Dendritic cell treated with granulocyte-macrophage colony-stimulating factor and Interleukin-4, amounts not matched to agents 40 ng/mL and 50 ng/mL, for 4 days (primary cell): ENCODE measurements at regions not wholly inside any gene's neighbourhood (a gene's known extent, or its start where the extent isn't known, plus 50 kb on each side); places are given as distances from the start of the nearest gene placed in this dataset.

Experiments
- H3K27ac Mint-ChIP-seq: one replicate; pipeline ENCODE4 v1.8.0; 2022; ENCODE audit warnings: mild to moderate bottlenecking, mixed read lengths
- H3K27me3 Mint-ChIP-seq: one replicate; pipeline ENCODE4 v1.8.0; 2022; ENCODE audit warnings: mild to moderate bottlenecking, mixed read lengths
- H3K36me3 Mint-ChIP-seq: one replicate; pipeline ENCODE4 v1.8.0; 2022; ENCODE audit warnings: low read depth, mixed read lengths
- H3K4me1 Mint-ChIP-seq: one replicate; pipeline ENCODE4 v1.8.0; 2022; ENCODE audit warnings: low read depth, mixed read lengths
- H3K4me3 Mint-ChIP-seq: one replicate; pipeline ENCODE4 v1.8.0; 2022; ENCODE audit warnings: mild to moderate bottlenecking, moderate library complexity, mixed read lengths
- H3K9me3 Mint-ChIP-seq: one replicate; pipeline ENCODE4 v1.8.0; 2022; ENCODE audit warnings: mixed read lengths
- intact Hi-C: fragments of 100-400 bp; cut with micrococcal nuclease; formaldehyde crosslinking; loops from one replicate; pipeline ENCODE4 v1.15.0; 2022

DNA sequence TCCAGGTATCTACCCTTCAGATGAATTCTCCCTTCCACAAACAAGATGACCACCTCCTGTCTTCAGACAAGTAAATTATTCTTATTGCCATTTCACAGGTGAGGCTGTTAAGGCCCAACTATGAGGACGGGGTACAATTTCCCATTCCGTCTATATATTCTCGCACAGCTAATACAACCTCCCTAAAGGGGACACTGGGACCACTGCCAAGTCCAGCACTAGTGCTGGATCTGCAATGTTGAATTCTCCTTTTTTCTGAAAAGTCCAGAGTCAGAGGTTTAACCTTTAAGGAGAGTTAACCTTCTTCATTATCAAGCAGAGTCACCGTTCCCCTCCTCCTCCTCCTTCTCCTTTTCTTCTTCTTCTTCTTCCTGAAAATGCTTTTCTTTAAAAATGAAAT lies 130.4 kb upstream of the PARP11 start:
- no peaks in the 10 kb centered on the region for H3K36me3 Mint-ChIP-seq
- intact Hi-C loops = no loop called here
- peaks cover 38% of the 10 kb centered on the region for H3K27me3 Mint-ChIP-seq
- no peak overlapping the region for H3K4me3 Mint-ChIP-seq
- H3K4me1 Mint-ChIP-seq = peaks cover 41% of the 10 kb centered on the region
- no peak overlapping the region for H3K27ac Mint-ChIP-seq
- no peaks in the 10 kb centered on the region for H3K9me3 Mint-ChIP-seq

DNA sequence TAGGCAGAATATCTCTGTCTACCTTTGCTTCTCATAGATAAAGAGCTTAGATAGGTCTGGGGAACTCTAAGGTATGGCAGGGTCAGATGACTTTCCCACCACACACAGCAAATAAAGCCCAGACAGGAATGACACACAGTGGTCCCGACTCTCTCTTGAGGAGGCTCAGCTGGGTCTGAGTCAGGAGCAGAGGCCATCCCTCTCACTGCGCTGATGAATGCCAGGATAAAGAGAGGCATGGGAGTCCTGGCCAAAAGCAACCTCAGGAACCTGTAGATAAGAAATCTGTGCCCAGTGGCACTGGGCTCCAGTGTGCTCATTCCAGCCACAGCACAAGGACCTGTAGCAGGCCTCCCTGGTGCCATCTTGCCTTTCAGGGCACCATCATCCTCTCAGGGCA lies 129.4 kb upstream of the PARP11 start:
- Mint-ChIP-seq H3K27me3 (peaks cover 42% of the 10 kb centered on the region), H3K4me1 (peaks cover 41% of the 10 kb centered on the region), H3K27ac (no peak overlapping the region), H3K36me3 (no peaks in the 10 kb centered on the region), H3K4me3 (no peak overlapping the region), H3K9me3 (no peaks in the 10 kb centered on the region)
- intact Hi-C loops = no loop called here

DNA sequence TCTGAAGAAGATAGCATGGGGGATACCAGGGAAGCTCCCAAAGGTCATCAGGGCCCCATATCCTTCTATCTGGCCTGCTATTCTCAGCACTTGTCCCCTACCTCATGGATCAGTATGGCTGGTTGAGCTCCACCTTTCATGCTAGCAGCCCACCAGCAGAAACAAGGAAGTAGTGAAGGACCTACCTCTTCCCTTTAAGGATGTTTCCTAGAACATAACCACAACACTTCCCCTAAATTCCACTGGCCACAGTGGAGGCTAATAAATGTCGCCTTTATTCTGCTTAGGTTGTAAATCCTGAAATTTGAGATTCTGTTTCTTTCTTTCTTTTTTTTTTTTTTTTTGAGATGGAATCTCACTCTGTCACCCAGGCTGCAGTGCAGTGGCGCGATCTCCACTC lies 128.6 kb upstream of the PARP11 start:
- no peak overlapping the region for H3K4me3 Mint-ChIP-seq
- H3K4me1 Mint-ChIP-seq = peaks cover 41% of the 10 kb centered on the region

DNA sequence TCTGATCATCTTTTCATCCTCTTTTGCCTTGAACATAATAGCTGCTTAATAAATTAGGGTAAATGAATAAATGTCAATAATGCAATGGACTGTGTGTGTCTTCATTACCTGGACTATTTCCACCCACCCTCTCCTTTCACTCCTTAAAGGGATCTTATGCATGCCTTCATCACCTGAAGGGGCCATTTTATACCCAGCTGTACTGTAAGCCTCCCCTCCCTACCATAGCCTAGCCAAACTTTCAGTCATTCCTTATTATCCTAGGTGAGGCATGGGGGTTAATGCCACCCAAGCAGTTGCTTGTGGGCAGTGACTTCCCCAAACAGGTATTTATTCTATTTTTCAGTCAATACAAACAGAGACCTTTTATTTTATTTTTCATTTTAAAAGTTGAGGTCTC lies 127.8 kb upstream of the PARP11 start:
- intact Hi-C loops = no loop called here
- Mint-ChIP-seq H3K9me3 (no peaks in the 10 kb centered on the region), H3K4me1 (peaks cover 41% of the 10 kb centered on the region), H3K4me3 (no peak overlapping the region), H3K27me3 (peaks cover 49% of the 10 kb centered on the region), H3K27ac (no peak overlapping the region), H3K36me3 (no peaks in the 10 kb centered on the region)

More for the DNA sequence above, 128.6 kb upstream of the PARP11 start:
- no peak overlapping the region for H3K27ac Mint-ChIP-seq
- H3K9me3 Mint-ChIP-seq = no peaks in the 10 kb centered on the region
- no peaks in the 10 kb centered on the region for H3K36me3 Mint-ChIP-seq
- peaks cover 43% of the 10 kb centered on the region for H3K27me3 Mint-ChIP-seq
- intact Hi-C loops = no loop called here

- Mint-ChIP-seq H3K36me3 (no peaks in the 10 kb centered on the region), H3K27me3 (peaks cover 44% of the 10 kb centered on the region), H3K27ac (peak overlapping the region; percentile 24), H3K4me3 (no peak overlapping the region), H3K9me3 (no peaks in the 10 kb centered on the region), H3K4me1 (peaks cover 41% of the 10 kb centered on the region)
- intact Hi-C loops = no loop called here
These were observed 126.7 kb upstream of the PARP11 start for GRCh38 chr12:3999904-4000303.

DNA sequence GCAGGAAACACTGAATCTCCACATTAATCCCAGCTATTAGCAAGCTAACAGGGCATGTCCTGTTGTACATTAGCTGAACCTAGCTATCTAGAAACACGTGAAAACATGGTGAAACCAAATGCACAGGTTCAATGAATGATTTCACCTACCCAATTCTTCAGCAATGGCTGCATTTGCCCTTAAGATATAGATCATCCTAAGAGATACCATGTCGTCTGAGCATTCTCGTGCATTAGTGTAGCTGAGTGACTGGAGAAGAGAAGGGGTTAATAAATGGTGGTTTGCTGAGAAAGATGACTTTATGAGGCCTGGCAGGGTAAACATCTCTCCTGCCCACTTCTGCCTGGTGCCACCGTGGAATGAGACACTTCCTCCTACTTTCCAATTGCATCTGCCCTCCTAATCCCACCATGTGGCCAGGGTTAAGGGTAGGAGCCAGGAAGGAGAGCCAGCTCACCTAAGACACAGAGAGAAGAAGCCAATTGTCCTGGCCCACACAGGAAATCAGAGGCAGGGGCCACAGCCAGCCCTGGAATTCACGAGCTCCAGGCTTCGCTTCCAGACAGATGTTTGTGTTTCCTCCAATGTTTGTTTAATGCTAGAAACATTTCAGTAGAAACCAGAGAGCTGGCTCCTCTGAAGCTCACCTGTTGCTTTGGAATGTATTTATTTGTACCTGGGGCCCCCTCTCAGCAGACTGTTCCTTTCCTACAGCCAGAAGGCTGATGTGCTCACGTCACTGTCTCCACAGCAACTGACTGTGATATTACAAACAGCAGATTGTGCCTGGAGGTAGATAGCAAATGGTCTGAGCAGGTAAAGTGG lies 126.0 kb upstream of the PARP11 start:
- Mint-ChIP-seq H3K36me3 (no peaks in the 10 kb centered on the region), H3K27ac (no peak overlapping the region), H3K4me1 (peaks cover 41% of the 10 kb centered on the region), H3K9me3 (no peaks in the 10 kb centered on the region), H3K27me3 (peaks cover 39% of the 10 kb centered on the region), H3K4me3 (no peak overlapping the region)
- intact Hi-C loops = no loop called here

GRCh38 chr12:3998397-3998796 lies 125.2 kb upstream of the PARP11 start:
- no peaks in the 10 kb centered on the region for H3K9me3 Mint-ChIP-seq
- H3K36me3 Mint-ChIP-seq = no peaks in the 10 kb centered on the region
- intact Hi-C loops = no loop called here
- H3K27me3 Mint-ChIP-seq = peaks cover 38% of the 10 kb centered on the region
- no peak overlapping the region for H3K27ac Mint-ChIP-seq
- no peak overlapping the region for H3K4me3 Mint-ChIP-seq
- H3K4me1 Mint-ChIP-seq = peaks cover 34% of the 10 kb centered on the region

GRCh38 chr12:3996322-3996721 lies 123.1 kb upstream of the PARP11 start:
- Mint-ChIP-seq H3K27ac (no peak overlapping the region), H3K27me3 (peaks cover 45% of the 10 kb centered on the region), H3K4me1 (peaks cover 15% of the 10 kb centered on the region), H3K36me3 (no peaks in the 10 kb centered on the region), H3K9me3 (no peaks in the 10 kb centered on the region), H3K4me3 (no peak overlapping the region)
- intact Hi-C loops = loop anchor here (1.0 to 2.0 kb wide), 2 partner anchors 40 to 281 kb away; no protein-coding TSS in a partner anchor

- H3K27me3 Mint-ChIP-seq = peaks cover 38% of the 10 kb centered on the region
- no peak overlapping the region for H3K4me3 Mint-ChIP-seq
- H3K9me3 Mint-ChIP-seq = no peaks in the 10 kb centered on the region
- H3K36me3 Mint-ChIP-seq = no peaks in the 10 kb centered on the region
- H3K27ac Mint-ChIP-seq = no peak overlapping the region
- peaks cover 6% of the 10 kb centered on the region for H3K4me1 Mint-ChIP-seq
- intact Hi-C loops = loop anchor here (2.0 kb wide), 1 partner anchor 109 kb away; no protein-coding TSS in a partner anchor
These were observed 122.1 kb upstream of the PARP11 start for GRCh38 chr12:3995306-3995705.

DNA sequence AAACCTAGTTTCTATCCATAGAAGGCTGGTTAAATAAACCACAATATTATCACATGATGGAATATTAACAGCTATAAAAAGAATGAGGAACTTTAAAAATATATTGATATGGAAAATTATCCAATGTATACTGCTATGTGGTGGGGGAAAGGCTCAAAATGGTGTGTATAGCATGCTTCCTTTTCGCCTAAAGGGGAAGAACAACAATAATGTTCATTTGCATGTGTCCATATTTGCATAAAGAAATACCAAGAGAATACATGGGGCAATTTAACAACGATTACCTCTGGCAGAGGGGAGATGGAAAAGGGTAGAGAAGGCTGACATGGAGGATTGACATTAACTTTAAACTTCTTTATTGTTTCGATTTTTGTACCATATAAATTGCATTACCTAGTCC lies 121.3 kb upstream of the PARP11 start:
- Mint-ChIP-seq H3K27ac (no peak overlapping the region), H3K4me1 (peaks cover 6% of the 10 kb centered on the region), H3K9me3 (no peaks in the 10 kb centered on the region), H3K27me3 (peaks cover 35% of the 10 kb centered on the region), H3K4me3 (no peak overlapping the region), H3K36me3 (no peaks in the 10 kb centered on the region)
- intact Hi-C loops = loop anchor here (2.0 kb wide), 1 partner anchor 108 kb away; no protein-coding TSS in a partner anchor

- intact Hi-C loops = no loop called here
- Mint-ChIP-seq H3K36me3 (no peaks in the 10 kb centered on the region), H3K27ac (no peak overlapping the region), H3K27me3 (peaks cover 33% of the 10 kb centered on the region), H3K4me3 (no peak overlapping the region), H3K9me3 (no peaks in the 10 kb centered on the region), H3K4me1 (peaks cover 6% of the 10 kb centered on the region)
These were observed 119.7 kb upstream of the PARP11 start for GRCh38 chr12:3992945-3993344.

DNA sequence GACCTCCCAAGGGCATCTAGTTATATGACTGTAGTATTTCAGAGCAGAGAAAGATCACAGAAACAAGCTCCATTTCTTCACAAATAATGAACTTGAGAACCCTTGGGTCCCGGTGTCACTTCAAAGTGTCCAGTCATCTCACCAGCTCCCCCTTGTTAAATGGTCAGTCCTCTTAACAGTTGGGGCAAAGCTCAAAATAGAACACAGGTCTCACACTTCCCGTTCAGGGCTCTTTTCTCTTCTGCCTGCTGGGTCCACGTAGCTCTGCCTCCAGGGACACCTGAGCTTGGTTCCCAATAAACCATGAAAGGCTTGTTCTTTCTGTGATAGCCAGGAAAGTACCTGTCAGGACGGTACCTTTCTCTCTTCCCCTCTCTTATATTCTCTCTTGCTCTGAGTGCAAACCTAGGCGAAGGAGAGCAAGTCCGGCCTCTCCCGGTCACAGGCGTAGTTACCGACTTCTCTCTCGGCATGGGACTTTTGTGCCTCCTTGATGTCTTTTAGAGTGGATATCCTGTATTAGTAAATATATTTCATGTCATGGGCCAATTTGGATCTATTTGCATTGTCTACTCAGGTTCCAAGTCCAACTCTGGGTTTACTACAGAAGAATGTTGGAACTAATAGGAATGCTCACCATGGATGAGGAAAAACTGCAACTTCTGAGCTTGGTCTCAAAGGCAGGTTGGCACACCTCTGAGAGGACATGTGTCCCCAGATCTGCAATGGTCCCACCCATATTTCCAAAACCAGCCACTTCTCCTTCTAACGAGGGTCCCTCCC lies 118.8 kb upstream of the PARP11 start:
- H3K36me3 Mint-ChIP-seq = no peaks in the 10 kb centered on the region
- H3K27ac Mint-ChIP-seq = no peak overlapping the region
- H3K4me1 Mint-ChIP-seq = peaks cover 6% of the 10 kb centered on the region
- H3K9me3 Mint-ChIP-seq = no peaks in the 10 kb centered on the region
- H3K4me3 Mint-ChIP-seq = no peak overlapping the region
- peaks cover 36% of the 10 kb centered on the region for H3K27me3 Mint-ChIP-seq
- intact Hi-C loops = no loop called here

DNA sequence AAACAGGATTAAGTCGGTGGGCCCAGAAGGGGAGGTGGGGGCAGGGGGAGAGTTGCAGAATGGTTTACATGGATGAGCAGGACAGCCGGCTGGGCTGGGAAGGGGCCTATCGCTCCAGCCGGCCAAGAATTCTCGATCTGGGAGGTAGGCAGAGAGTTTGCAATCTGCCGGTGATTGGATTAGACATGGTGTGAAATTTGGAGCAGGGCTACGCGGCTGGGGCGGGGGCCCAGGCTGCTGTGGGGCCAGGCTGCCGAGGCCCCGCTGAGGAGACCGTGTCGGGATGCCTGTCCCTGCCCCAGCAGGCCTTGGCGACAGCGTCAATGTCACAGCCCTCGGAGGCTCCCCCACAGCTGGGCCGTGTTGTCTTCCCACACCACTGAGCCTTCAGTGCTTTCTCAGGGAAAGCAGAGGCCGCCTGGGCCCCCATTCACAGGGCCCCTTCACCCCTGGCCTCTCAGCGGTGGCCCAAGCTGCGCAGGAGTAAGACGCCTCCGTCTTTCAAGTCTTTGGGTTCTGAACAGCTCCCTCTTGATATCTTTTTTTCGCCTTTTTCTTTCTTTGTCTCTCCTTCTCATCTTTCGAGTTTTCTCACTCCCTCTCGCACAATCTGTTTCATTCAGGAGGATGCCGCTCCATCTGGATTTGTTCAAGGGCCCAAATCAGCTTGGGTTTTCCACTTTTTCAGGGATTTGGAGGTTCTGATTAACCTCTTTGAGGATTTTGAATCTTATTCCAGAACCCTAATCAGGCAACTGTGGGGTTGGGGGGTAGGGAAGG lies 117.5 kb upstream of the PARP11 start:
- intact Hi-C loops = no loop called here
- peaks cover 29% of the 10 kb centered on the region for H3K27me3 Mint-ChIP-seq
- H3K9me3 Mint-ChIP-seq = no peaks in the 10 kb centered on the region

GRCh38 chr12:3989218-3989550 lies 116.0 kb upstream of the PARP11 start:
- H3K9me3 Mint-ChIP-seq = no peaks in the 10 kb centered on the region
- intact Hi-C loops = no loop called here
- H3K4me1 Mint-ChIP-seq = peaks cover 6% of the 10 kb centered on the region
- peaks cover 29% of the 10 kb centered on the region for H3K27me3 Mint-ChIP-seq
- no peak overlapping the region for H3K4me3 Mint-ChIP-seq
- H3K36me3 Mint-ChIP-seq = no peaks in the 10 kb centered on the region
- no peak overlapping the region for H3K27ac Mint-ChIP-seq

More for the DNA sequence above, 117.5 kb upstream of the PARP11 start:
- peaks cover 6% of the 10 kb centered on the region for H3K4me1 Mint-ChIP-seq
- no peak overlapping the region for H3K4me3 Mint-ChIP-seq
- no peak overlapping the region for H3K27ac Mint-ChIP-seq
- no peaks in the 10 kb centered on the region for H3K36me3 Mint-ChIP-seq
